ENCODE measurements at regions not wholly inside any gene's neighbourhood (a gene's known extent, or its start where the extent isn't known, plus 50 kb on each side); places are given as distances from the start of the nearest gene placed in this dataset.

DNA sequence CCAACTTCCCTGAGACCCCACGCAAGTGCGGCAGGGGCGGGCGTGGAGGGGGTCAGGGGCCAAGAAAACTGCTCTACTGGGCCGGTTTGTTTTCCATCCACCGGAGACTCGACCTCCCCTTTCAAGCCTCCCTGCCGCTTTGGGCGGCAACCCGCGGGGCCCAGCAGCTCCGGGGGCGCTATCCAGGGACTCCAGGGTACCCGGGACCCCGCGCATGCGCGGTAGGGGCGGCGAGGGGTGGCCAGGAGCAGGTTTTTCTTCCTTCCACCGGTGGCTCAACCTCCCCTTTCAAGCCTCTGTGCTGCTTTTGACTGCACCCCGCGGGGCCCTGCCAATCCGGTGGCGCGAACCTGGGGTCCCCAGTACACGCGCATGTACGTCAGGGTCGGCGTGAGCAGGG is 323.5 kb downstream of the ALG10 start:
- no peak for FAIRE-seq
- intact Hi-C loops (cut with micrococcal nuclease), result no loop called here
- no peaks in the 10 kb centered on the region for H3K27me3 ChIP-seq (ENCODE audit: control insufficient read depth in 2 of 2, insufficient read depth in 2 of 2, low read length in 2 of 2)
- peaks cover under 1% of the 10 kb centered on the region for H3K9me3 ChIP-seq (replicated peaks; ENCODE audit: control insufficient read depth, insufficient read depth, low read length)
- TF ChIP-seq POLR2A (IDR thresholded peaks at IDR 0.05; ENCODE audit: low read depth, low read length) (no peak), JUN (IDR thresholded peaks at IDR 0.05; ENCODE audit: borderline replicate concordance, insufficient read depth, insufficient read length, low read depth) (no peak), GATA2 (IDR thresholded peaks at IDR 0.05; ENCODE audit: insufficient read depth, insufficient read length, low read depth, low read length) (no peak), MYC (IDR thresholded peaks at IDR 0.05; ENCODE audit: low read depth, low read length) (no peak), FOS (IDR thresholded peaks at IDR 0.05; ENCODE audit: borderline replicate concordance, insufficient read depth, low read length) (no peak), EZH2 (IDR thresholded peaks at IDR 0.05; ENCODE audit: borderline replicate concordance, low read depth, low read length, severe bottlenecking) (no peak), POLR2AphosphoS5 (IDR thresholded peaks at IDR 0.05; ENCODE audit: insufficient read depth, low read depth, low read length) (no peak)
- TF ChIP-seq, protein P1, sequence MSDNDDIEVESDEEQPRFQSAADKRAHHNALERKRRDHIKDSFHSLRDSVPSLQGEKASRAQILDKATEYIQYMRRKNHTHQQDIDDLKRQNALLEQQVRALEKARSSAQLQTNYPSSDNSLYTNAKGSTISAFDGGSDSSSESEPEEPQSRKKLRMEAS (IDR thresholded peaks at IDR 0.05; ENCODE audit: insufficient read depth, insufficient read length), result no peak
- TF ChIP-seq, protein P2, sequence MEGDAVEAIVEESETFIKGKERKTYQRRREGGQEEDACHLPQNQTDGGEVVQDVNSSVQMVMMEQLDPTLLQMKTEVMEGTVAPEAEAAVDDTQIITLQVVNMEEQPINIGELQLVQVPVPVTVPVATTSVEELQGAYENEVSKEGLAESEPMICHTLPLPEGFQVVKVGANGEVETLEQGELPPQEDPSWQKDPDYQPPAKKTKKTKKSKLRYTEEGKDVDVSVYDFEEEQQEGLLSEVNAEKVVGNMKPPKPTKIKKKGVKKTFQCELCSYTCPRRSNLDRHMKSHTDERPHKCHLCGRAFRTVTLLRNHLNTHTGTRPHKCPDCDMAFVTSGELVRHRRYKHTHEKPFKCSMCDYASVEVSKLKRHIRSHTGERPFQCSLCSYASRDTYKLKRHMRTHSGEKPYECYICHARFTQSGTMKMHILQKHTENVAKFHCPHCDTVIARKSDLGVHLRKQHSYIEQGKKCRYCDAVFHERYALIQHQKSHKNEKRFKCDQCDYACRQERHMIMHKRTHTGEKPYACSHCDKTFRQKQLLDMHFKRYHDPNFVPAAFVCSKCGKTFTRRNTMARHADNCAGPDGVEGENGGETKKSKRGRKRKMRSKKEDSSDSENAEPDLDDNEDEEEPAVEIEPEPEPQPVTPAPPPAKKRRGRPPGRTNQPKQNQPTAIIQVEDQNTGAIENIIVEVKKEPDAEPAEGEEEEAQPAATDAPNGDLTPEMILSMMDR (IDR thresholded peaks at IDR 0.05; ENCODE audit: extremely low read depth in 1 of 2, insufficient read depth in 1 of 2, low read depth in 1 of 2, low read length in 2 of 2), result no peak
- H2AFZ ChIP-seq (ENCODE audit: low read depth, low read length), result no peak overlapping the region
- H3K9me1 ChIP-seq (replicated peaks; ENCODE audit: control insufficient read depth, extremely low read depth, insufficient read depth, low read length), result no peaks in the 10 kb centered on the region
- no peak for DNase-seq (ENCODE audit: low read depth, low spot score)
- H3K9ac ChIP-seq (replicated peaks; ENCODE audit: extremely low read depth, insufficient read depth, low read length), result no peak overlapping the region
- H4K20me1 ChIP-seq (replicated peaks; ENCODE audit: control insufficient read depth, extremely low read depth, insufficient read depth, low read length), result no peaks in the 10 kb centered on the region
- no peak overlapping the region for H3K4me2 ChIP-seq (ENCODE audit: insufficient read depth, low read length)
- dilution Hi-C loops (cut with MboI; ENCODE audit: extremely low pct_ligation_motif_present, low sequenced_read_pairs), result no loop called here
- ChIA-PET CTCF (no interaction called here), POLR2A (no interaction called here)
- no TSS peak for BruUV-seq (replicated peaks)
- no peaks in the 10 kb centered on the region for H3K79me2 ChIP-seq (ENCODE audit: control insufficient read depth, insufficient read depth, low read length)
- H3K27ac ChIP-seq (ENCODE audit: insufficient read depth, low read depth, low read length), result no peak overlapping the region
- H3K4me3 ChIP-seq (replicated peaks in 1 of 3; ENCODE audit: insufficient read depth in 1 of 3, low read depth in 1 of 3, low read length in 3 of 3), result no peak overlapping the region
- H3K36me3 ChIP-seq (ENCODE audit: control insufficient read depth in 2 of 2, extremely low read depth in 1 of 2, insufficient read depth in 2 of 2, low read length in 2 of 2), result no peaks in the 10 kb centered on the region
- H3K4me1 ChIP-seq (ENCODE audit: control insufficient read depth, extremely low read depth, insufficient read depth, low read length), result no peaks in the 10 kb centered on the region
